ENCODE measurements at regions not wholly inside any gene's neighbourhood (a gene's known extent, or its start where the extent isn't known, plus 50 kb on each side); places are given as distances from the start of the nearest gene placed in this dataset.

DNA sequence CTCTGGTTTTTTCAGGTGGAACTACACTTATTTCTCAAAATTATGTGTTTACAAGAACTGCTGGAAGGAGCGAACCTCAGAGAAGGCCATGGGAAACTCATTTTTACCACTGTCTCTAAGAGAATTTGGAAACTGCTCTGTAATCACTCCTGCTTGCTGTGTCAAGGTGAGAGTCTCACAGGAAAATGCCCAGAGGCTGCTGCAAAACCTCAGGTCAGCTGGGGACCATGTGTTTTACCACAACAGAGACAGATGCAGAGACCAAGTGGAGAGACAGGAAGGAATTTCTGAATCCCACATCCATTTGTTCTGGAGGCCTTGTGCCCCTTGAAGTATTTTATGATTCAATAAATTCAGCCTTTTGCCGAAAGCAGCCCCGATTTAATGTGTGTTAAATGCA, 743.8 kb upstream of the SLC10A2 start:
- H3K4me3 ChIP-seq (ENCODE audit: low read length), result no peak overlapping the region
- no peak for DNase-seq (ENCODE audit: low read depth)
- TF ChIP-seq, protein P1, sequence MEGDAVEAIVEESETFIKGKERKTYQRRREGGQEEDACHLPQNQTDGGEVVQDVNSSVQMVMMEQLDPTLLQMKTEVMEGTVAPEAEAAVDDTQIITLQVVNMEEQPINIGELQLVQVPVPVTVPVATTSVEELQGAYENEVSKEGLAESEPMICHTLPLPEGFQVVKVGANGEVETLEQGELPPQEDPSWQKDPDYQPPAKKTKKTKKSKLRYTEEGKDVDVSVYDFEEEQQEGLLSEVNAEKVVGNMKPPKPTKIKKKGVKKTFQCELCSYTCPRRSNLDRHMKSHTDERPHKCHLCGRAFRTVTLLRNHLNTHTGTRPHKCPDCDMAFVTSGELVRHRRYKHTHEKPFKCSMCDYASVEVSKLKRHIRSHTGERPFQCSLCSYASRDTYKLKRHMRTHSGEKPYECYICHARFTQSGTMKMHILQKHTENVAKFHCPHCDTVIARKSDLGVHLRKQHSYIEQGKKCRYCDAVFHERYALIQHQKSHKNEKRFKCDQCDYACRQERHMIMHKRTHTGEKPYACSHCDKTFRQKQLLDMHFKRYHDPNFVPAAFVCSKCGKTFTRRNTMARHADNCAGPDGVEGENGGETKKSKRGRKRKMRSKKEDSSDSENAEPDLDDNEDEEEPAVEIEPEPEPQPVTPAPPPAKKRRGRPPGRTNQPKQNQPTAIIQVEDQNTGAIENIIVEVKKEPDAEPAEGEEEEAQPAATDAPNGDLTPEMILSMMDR (conservative IDR thresholded peaks at IDR 0.05; ENCODE audit: low read depth, low read length), result no peak

DNA sequence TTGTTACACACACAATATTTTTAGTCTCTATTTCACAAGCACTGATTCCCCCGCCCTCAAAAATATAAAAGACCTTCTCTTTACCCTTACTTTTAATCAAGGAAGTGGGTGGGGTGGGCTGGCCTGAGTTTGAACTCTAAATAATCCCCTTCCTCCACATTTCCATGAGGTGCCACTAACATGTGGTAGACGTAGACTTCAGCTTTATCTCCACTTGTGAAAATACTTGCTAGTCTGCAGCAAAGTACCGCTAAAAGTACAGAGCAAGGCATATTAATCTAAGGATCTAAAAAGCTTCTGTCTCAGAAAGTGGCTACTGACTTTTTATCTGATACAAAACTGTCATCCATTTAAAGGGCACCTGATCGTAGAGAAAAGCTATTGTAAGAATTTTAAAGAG, 739.6 kb upstream of the SLC10A2 start:
- DNase-seq (ENCODE audit: low read depth), result no peak
- TF ChIP-seq, protein P1 (conservative IDR thresholded peaks at IDR 0.05; ENCODE audit: low read depth, low read length), result no peak
- no peak overlapping the region for H3K4me3 ChIP-seq (ENCODE audit: low read length)

GRCh38 chr13:103803349-103803748, 737.1 kb upstream of the SLC10A2 start:
- DNase-seq (ENCODE audit: low read depth), result no peak
- TF ChIP-seq, protein P1 (conservative IDR thresholded peaks at IDR 0.05; ENCODE audit: low read depth, low read length), result no peak

DNA sequence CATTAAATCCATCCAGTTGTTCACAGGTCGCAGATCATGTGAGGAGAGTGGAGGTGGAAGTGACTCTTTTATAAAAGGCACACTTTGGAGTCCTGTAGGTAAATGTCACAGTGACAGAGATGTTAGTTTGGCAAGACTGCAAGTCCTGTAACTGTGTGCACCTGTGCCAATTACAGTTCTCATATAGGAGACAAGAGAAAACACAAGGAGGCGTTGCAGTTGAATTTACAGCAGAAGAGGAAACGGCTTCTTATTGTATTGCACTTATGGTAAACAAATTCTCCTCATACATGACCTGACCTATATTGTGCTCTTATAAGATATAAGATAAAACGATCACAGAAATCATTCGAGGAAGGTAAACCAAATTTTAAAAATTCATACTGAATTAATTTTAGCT, 732.8 kb upstream of the SLC10A2 start:
- DNase-seq (ENCODE audit: low read depth), result no peak
- TF ChIP-seq, protein P1 (conservative IDR thresholded peaks at IDR 0.05; ENCODE audit: low read depth, low read length), result no peak
- H3K4me3 ChIP-seq (ENCODE audit: low read length), result no peak overlapping the region

More at GRCh38 chr13:103803349-103803748, 737.1 kb upstream of the SLC10A2 start:
- no peak overlapping the region for H3K4me3 ChIP-seq (ENCODE audit: low read length)

GRCh38 chr13:103795892-103796478, 729.8 kb upstream of the SLC10A2 start:
- no peak for DNase-seq (ENCODE audit: low read depth)
- no peak overlapping the region for H3K4me3 ChIP-seq (ENCODE audit: low read length)
- TF ChIP-seq, protein P1 (conservative IDR thresholded peaks at IDR 0.05; ENCODE audit: low read depth, low read length), result no peak

- no peak for DNase-seq (ENCODE audit: low read depth)
Observed at GRCh38 chr13:103794526-103794925, 728.3 kb upstream of the SLC10A2 start.

More at GRCh38 chr13:103794526-103794925, 728.3 kb upstream of the SLC10A2 start:
- no peak overlapping the region for H3K4me3 ChIP-seq (ENCODE audit: low read length)
- TF ChIP-seq, protein P1 (conservative IDR thresholded peaks at IDR 0.05; ENCODE audit: low read depth, low read length), result no peak

Data from retinal pigment epithelial cell (primary cell).